ENCODE measurements at regions not wholly inside any gene's neighbourhood (a gene's known extent, or its start where the extent isn't known, plus 50 kb on each side); places are given as distances from the start of the nearest gene placed in this dataset.
"Not testable (repeated sequence)": the region's sequence is repeated elsewhere in the genome, so short reads cannot be mapped to it uniquely, and the experiment has no call there.

DNA sequence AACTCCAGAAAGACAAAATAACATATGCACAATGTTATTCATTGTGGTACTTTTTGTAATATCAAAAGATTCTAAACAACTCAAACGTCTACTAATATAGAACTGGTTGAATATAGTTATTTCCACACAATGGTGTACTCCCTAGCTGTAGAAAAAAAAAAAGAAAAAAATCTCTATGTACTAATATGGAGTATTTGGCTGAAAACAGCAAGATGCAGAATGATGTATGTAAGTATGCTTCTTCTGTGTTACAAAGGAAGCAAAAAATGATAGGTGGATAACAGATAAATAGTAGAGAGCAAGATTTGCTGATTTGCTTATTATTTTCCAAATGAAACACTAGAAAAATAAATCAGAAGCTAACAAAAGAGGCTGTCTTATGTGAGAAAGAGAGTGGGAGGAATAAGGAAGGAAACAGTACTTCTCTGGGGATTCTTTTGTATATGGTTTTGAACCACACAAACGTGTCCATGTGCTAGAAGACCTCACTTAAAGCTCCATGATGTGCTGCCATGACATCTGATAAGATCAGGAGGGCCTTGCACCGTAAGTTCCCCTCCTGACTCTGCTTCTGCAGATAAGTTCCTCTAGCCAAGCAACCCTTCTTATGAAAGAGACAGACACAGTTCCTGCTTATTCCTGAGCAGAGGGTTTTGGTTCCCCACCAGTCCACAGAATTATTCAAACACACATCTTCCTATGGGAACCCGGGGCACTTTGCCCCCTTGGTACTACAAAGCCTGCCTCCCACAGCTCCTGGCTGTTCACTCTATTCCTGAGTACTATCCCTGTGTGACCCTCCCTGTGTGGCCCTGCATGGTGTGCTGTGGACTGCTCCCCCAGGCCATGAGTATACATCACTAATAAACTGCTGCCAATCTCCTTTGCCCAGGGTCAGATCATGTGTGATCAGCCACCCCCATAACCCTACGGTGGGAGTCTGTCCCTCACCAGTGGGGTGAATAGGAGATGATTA is 159.1 kb downstream of the CCDC71L start:
- DNase-seq (no peak), ATAC-seq (no peak)
- Histone ChIP-seq H3K27me3 (no peaks in the 10 kb centered on the region), H3K27ac (no peak overlapping the region), H3K36me3 (replicated peaks in 1 of 2; ENCODE audit: insufficient read depth in 1 of 2, low read depth in 2 of 2) (no peaks in the 10 kb centered on the region), H3K4me1 (no peaks in the 10 kb centered on the region), H3K9me3 (no peaks in the 10 kb centered on the region), H3K4me3 (no peak overlapping the region)
- intact Hi-C loops (cut with DNase I), result no loop called here
- 63 to 66% methylated on average over 5 of the region's 5 CpGs for WGBS, 2 donors
- TF ChIP-seq POLR2A (IDR thresholded peaks at IDR 0.05), result no peak
- TF ChIP-seq, protein P1, sequence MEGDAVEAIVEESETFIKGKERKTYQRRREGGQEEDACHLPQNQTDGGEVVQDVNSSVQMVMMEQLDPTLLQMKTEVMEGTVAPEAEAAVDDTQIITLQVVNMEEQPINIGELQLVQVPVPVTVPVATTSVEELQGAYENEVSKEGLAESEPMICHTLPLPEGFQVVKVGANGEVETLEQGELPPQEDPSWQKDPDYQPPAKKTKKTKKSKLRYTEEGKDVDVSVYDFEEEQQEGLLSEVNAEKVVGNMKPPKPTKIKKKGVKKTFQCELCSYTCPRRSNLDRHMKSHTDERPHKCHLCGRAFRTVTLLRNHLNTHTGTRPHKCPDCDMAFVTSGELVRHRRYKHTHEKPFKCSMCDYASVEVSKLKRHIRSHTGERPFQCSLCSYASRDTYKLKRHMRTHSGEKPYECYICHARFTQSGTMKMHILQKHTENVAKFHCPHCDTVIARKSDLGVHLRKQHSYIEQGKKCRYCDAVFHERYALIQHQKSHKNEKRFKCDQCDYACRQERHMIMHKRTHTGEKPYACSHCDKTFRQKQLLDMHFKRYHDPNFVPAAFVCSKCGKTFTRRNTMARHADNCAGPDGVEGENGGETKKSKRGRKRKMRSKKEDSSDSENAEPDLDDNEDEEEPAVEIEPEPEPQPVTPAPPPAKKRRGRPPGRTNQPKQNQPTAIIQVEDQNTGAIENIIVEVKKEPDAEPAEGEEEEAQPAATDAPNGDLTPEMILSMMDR (IDR thresholded peaks at IDR 0.05), result no peak

DNA sequence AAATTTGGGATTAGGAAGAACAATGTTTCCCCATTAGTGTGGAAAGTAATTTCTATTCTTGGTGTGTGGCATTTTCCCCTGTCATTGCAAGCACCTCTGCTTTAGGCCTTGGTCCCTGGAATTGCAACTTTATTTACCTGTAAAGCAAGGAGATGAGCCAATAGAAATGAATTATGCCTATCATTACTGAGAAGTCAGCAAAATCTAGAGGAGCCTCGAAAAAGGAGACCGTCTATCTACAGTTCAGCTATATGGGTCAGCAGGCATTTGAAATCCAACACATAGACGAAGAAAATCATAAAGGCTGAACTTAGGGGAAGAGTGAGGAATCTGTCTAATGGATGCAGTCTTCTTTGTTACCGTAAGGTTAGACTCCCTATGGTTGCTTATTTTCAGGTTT is 161.1 kb downstream of the CCDC71L start:
- ATAC-seq, result no peak
- Histone ChIP-seq H3K4me1 (no peaks in the 10 kb centered on the region), H3K9me3 (no peaks in the 10 kb centered on the region), H3K27me3 (no peaks in the 10 kb centered on the region), H3K36me3 (replicated peaks in 1 of 2; ENCODE audit: insufficient read depth in 1 of 2, low read depth in 2 of 2) (no peaks in the 10 kb centered on the region), H3K27ac (no peak overlapping the region), H3K4me3 (no peak overlapping the region)
- DNase-seq, result no peak
- intact Hi-C loops (cut with DNase I), result no loop called here
- TF ChIP-seq POLR2A (IDR thresholded peaks at IDR 0.05), result no peak
- TF ChIP-seq, protein P1 (IDR thresholded peaks at IDR 0.05), result no peak
- WGBS, 2 donors, result 91% methylated on average over 4 of the region's 4 CpGs

DNA sequence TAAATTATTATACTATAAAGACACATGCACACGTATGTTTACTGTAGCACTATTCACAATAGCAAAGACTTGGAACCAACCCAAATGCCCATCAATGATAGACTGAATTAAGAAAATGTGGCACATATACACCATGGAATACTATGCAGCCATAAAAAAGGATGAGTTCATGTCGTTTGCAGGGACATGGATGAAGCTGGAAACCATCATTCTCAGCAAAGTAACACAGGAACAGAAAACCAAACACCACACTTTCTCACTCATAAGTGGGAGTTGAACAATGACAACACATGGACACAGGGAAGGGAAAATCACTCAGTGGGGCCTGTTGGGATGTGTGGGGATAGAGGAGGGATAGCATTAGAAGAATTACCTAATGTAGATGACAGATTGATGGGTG is 163.0 kb downstream of the CCDC71L start:
- H3K27ac ChIP-seq; DNase-seq; H3K36me3 ChIP-seq (replicated peaks in 1 of 2; ENCODE audit: insufficient read depth in 1 of 2, low read depth in 2 of 2); H3K9me3 ChIP-seq; intact Hi-C loops (cut with DNase I); H3K4me3 ChIP-seq; ATAC-seq; H3K27me3 ChIP-seq; H3K4me1 ChIP-seq: not testable (repeated sequence)
- WGBS, 2 donors, result 57 to 65% methylated on average over 2 of the region's 2 CpGs

DNA sequence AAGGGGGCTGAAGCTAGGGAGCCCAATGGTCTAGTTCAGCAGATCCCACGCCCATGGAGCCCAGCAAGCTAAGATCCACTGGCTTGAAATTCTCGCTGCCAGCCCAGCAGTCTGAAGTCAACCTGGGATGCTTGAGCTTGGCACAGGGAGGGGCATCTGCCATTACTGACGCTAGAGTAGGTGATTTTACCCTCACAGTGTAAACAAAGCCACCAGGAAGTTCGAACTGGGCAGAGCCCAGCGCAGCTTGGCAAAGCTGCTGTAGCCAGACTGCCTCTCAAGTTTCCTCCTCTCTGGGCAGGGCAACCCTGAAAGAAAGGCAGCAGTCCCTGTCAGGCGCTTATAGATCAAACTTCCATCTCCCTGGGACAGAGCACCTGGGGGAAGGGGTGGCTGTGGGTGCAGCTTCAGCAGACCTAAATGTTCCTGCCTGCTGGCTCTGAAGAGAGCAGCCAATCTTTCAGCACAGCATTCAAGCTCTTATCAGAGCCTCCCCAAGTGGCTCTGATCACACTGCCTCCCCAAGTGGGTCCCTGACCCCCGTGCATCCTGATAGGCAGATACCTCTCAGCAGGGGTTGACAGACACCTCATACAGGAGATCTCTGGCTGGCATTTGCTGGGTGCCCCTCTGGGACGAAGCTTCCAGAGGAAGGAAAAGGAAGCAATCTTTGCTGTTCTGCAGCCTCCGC is 167.8 kb downstream of the CCDC71L start:
- peak overlapping the region; percentile 2 to 66 (median 49) for H3K27ac ChIP-seq
- H3K4me3 ChIP-seq, result no peak overlapping the region
- intact Hi-C loops (cut with DNase I), result no loop called here
- H3K9me3 ChIP-seq, result no peaks in the 10 kb centered on the region
- 44 to 63% methylated on average over 6 to 9 of the region's 9 CpGs for WGBS, 2 donors
- ATAC-seq, result no peak
- no peaks in the 10 kb centered on the region for H3K4me1 ChIP-seq
- H3K36me3 ChIP-seq (replicated peaks in 1 of 2; ENCODE audit: insufficient read depth in 1 of 2, low read depth in 2 of 2), result no peaks in the 10 kb centered on the region
- TF ChIP-seq POLR2A (IDR thresholded peaks at IDR 0.05), result peak in 1 of 3 donors; percentile 17
- TF ChIP-seq, protein P1 (IDR thresholded peaks at IDR 0.05), result no peak
- no peaks in the 10 kb centered on the region for H3K27me3 ChIP-seq
- peak; percentile 15 to 43 (median 40) for DNase-seq

DNA sequence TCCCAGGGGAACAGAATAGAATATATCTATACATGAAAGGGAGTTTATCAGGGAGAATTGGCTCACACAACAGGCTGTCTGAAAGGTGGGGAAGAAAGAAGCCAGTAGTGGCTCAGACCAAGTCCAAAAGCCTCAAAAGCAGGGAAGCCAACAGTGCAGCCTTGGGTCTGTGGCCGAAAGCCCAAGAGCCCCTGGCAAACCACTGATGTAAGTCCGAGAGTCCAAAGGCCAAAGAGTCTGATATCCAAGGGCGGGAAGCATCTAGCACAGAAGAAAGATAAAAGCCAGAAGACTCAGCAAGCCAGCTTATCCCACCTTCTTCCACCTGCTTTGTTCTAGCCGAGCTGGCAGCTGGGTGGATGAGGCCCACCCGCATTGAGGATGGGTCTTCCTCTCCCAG is 172.5 kb downstream of the CCDC71L start:
- no peak overlapping the region for H3K4me3 ChIP-seq
- ATAC-seq (no peak), DNase-seq (no peak)
- no peaks in the 10 kb centered on the region for H3K27me3 ChIP-seq
- H3K4me1 ChIP-seq, result peaks cover 23% of the 10 kb centered on the region
- intact Hi-C loops (cut with DNase I), result no loop called here
- peak overlapping the region in 1 of 4 donors; percentile 82 for H3K27ac ChIP-seq
- TF ChIP-seq, protein P1 (IDR thresholded peaks at IDR 0.05), result no peak
- no peak for TF ChIP-seq POLR2A (IDR thresholded peaks at IDR 0.05)
- no peaks in the 10 kb centered on the region for H3K9me3 ChIP-seq
- H3K36me3 ChIP-seq (replicated peaks in 1 of 2; ENCODE audit: insufficient read depth in 1 of 2, low read depth in 2 of 2), result no peaks in the 10 kb centered on the region
- WGBS, 2 donors, result 64 to 69% methylated on average over 4 to 5 of the region's 5 CpGs

All from body of pancreas (tissue), 4 donors.